ENCODE measurements at regions not wholly inside any gene's neighbourhood (a gene's known extent, or its start where the extent isn't known, plus 50 kb on each side); places are given as distances from the start of the nearest gene placed in this dataset.

- no peak for DNase-seq
These were observed 696.5 kb upstream of the PTBP2 start for GRCh38 chr1:96025062-96025461.

- no peak for DNase-seq
These were observed 693.5 kb upstream of the PTBP2 start for GRCh38 chr1:96028071-96028470.

GRCh38 chr1:96030312-96030711 lies 691.3 kb upstream of the PTBP2 start:
- no peak for DNase-seq

GRCh38 chr1:96034006-96034405 lies 687.6 kb upstream of the PTBP2 start:
- no peak for DNase-seq

- no peak for DNase-seq
These were observed 684.8 kb upstream of the PTBP2 start for GRCh38 chr1:96036763-96037162.

GRCh38 chr1:96038636-96039035 lies 682.9 kb upstream of the PTBP2 start:
- no peak for DNase-seq

GRCh38 chr1:96039910-96040309 lies 681.7 kb upstream of the PTBP2 start:
- no peak for DNase-seq

GRCh38 chr1:96041470-96041869 lies 680.1 kb upstream of the PTBP2 start:
- DNase-seq = no peak

GRCh38 chr1:96048572-96049212 lies 672.9 kb upstream of the PTBP2 start:
- DNase-seq = no peak

GRCh38 chr1:96049759-96050409 lies 671.7 kb upstream of the PTBP2 start:
- DNase-seq = no peak

- no peak for DNase-seq
These were observed 662.3 kb upstream of the PTBP2 start for GRCh38 chr1:96059276-96059675.

GRCh38 chr1:96059736-96060135 lies 661.8 kb upstream of the PTBP2 start:
- no peak for DNase-seq

- DNase-seq = no peak
These were observed 661.0 kb upstream of the PTBP2 start for GRCh38 chr1:96060621-96061020.

GRCh38 chr1:96072021-96072420 lies 649.6 kb upstream of the PTBP2 start:
- no peak for DNase-seq

GRCh38 chr1:96073100-96073499 lies 648.5 kb upstream of the PTBP2 start:
- DNase-seq = no peak

GRCh38 chr1:96074422-96074821 lies 647.2 kb upstream of the PTBP2 start:
- DNase-seq = no peak

GRCh38 chr1:96074876-96075577 lies 646.6 kb upstream of the PTBP2 start:
- no peak for DNase-seq

GRCh38 chr1:96075704-96076455 lies 645.7 kb upstream of the PTBP2 start:
- DNase-seq = no peak

- no peak for DNase-seq
These were observed 645.0 kb upstream of the PTBP2 start for GRCh38 chr1:96076589-96076988.

- DNase-seq = no peak
These were observed 642.0 kb upstream of the PTBP2 start for GRCh38 chr1:96079581-96079980.

- no peak for DNase-seq
These were observed 640.7 kb upstream of the PTBP2 start for GRCh38 chr1:96080925-96081324.

- no peak for DNase-seq
These were observed 633.9 kb upstream of the PTBP2 start for GRCh38 chr1:96087719-96088118.

- DNase-seq = no peak
These were observed 631.5 kb upstream of the PTBP2 start for GRCh38 chr1:96090134-96090533.
